NOMO-1 (cell line): ENCODE measurements at regions not wholly inside any gene's neighbourhood (a gene's known extent, or its start where the extent isn't known, plus 50 kb on each side); places are given as distances from the start of the nearest gene placed in this dataset.
A peak's percentile ranks its signal among the peaks of the same experiment; 100 is the strongest.
"Not testable (repeated sequence)": the region's sequence is repeated elsewhere in the genome, so short reads cannot be mapped to it uniquely, and the experiment has no call there.

ENCODE experiments used
- DNase-seq, 2 experiments: peaks; one replicate each; lab custom pipeline; 2025; ENCODE audit not compliant: unreplicated experiment in 2 of 2; lab: John Stamatoyannopoulos, UW

- DNase-seq: no peak
These were observed 52.8 kb upstream of the ADGRE5 start for GRCh38 chr19:14328406-14328805.

- not testable (repeated sequence) for DNase-seq
These were observed 54.2 kb upstream of the ADGRE5 start for GRCh38 chr19:14327061-14327460.

GRCh38 chr19:14325863-14326262 lies 55.4 kb upstream of the ADGRE5 start:
- no peak for DNase-seq

- no peak for DNase-seq
These were observed 56.1 kb upstream of the ADGRE5 start for GRCh38 chr19:14325134-14325533.

- DNase-seq: no peak
These were observed 58.3 kb upstream of the ADGRE5 start for GRCh38 chr19:14322889-14323463.

- no peak for DNase-seq
These were observed 61.0 kb upstream of the ADGRE5 start for GRCh38 chr19:14320253-14320652.

GRCh38 chr19:14319720-14320119 lies 61.5 kb upstream of the ADGRE5 start:
- not testable (repeated sequence) for DNase-seq

- no peak for DNase-seq
These were observed 62.4 kb upstream of the ADGRE5 start for GRCh38 chr19:14318873-14319272.

- no peak for DNase-seq
These were observed 64.1 kb upstream of the ADGRE5 start for GRCh38 chr19:14317157-14317556.

GRCh38 chr19:14315433-14315832 lies 65.8 kb upstream of the ADGRE5 start:
- no peak for DNase-seq

GRCh38 chr19:14310055-14310454 lies 71.2 kb upstream of the ADGRE5 start:
- peak; percentile 56 to 79 for DNase-seq

GRCh38 chr19:14305706-14306105 lies 75.5 kb upstream of the ADGRE5 start:
- no peak for DNase-seq

GRCh38 chr19:14301150-14301549 lies 80.1 kb upstream of the ADGRE5 start:
- no peak for DNase-seq

- DNase-seq: no peak
These were observed 80.9 kb upstream of the ADGRE5 start for GRCh38 chr19:14300303-14300702.

GRCh38 chr19:14299224-14299827 lies 81.9 kb upstream of the ADGRE5 start:
- not testable (repeated sequence) for DNase-seq

GRCh38 chr19:14297883-14298576 lies 83.2 kb upstream of the ADGRE5 start:
- DNase-seq: not testable (repeated sequence)

GRCh38 chr19:14294974-14295373 lies 86.3 kb upstream of the ADGRE5 start:
- DNase-seq: not testable (repeated sequence)

GRCh38 chr19:14293816-14294170 lies 87.5 kb upstream of the ADGRE5 start:
- not testable (repeated sequence) for DNase-seq

GRCh38 chr19:14293101-14293815 lies 87.3 kb upstream of the ADGRL1 start:
- not testable (repeated sequence) for DNase-seq

- DNase-seq: not testable (repeated sequence)
These were observed 83.8 kb upstream of the ADGRL1 start for GRCh38 chr19:14289810-14290209.

- not testable (repeated sequence) for DNase-seq
These were observed 81.9 kb upstream of the ADGRL1 start for GRCh38 chr19:14287837-14288236.
